HG02840 (cell line): ENCODE measurements at regions not wholly inside any gene's neighbourhood (a gene's known extent, or its start where the extent isn't known, plus 50 kb on each side); places are given as distances from the start of the nearest gene placed in this dataset.
A peak's percentile ranks its signal among the peaks of the same experiment; 100 is the strongest.

Experiments
- ATAC-seq: cut with Tn5 transposase; IDR thresholded peaks from one replicate; pipeline ENCODE4 v1.9.1; 2021; ENCODE audit warnings: mild to moderate bottlenecking, moderate library complexity, moderate number of reproducible peaks; ENCODE audit not compliant: unreplicated experiment, low FRiP score

DNA sequence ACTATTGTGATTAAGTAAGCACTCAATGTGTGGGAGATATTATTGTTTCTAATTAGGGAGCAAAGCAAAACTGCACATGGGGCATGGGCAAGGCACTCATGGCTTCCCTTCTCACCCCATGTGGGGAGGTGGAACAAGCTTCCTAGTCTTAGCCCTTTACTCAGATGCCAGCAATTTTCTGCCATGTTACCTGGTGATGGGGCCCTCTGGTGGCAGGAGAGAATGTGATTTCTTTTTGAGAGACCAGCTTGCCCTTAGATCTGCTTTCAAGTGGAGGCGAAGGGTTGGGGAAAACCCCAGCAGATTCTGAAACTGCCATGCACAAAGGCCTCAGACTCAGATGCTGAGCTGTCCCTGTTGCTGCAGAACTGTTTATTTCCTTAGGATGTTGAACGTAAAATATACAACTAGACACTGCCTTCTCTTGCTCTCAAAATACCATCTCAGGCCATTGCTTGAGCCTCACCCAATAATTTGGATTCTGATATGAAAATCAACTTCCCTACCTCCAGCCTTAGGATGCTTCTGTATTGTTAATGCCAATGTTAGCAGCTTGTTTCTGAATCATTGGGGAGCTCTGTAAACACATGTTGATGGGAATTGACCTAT is 130.2 kb upstream of the TPRG1 start:
- peak; percentile 90 for ATAC-seq

DNA sequence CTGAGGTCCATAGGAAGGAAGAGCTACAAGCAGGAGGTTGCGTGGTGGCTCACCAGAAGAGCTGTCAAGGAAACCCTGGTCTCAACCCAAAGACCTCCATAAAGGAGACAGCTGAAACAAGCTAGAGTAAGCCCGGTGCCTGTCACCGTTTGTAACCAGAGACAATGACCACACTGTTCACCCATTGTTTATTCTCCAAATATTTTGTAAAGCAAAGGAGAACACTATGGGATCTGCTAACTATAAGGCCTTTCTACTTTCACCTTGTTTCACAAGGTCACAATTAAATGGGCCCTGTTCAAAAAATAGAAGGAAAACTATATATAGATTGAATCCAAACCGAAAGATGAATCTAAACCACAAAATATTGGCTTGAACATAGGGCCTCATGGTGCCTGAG is 128.9 kb upstream of the TPRG1 start:
- ATAC-seq: no peak

DNA sequence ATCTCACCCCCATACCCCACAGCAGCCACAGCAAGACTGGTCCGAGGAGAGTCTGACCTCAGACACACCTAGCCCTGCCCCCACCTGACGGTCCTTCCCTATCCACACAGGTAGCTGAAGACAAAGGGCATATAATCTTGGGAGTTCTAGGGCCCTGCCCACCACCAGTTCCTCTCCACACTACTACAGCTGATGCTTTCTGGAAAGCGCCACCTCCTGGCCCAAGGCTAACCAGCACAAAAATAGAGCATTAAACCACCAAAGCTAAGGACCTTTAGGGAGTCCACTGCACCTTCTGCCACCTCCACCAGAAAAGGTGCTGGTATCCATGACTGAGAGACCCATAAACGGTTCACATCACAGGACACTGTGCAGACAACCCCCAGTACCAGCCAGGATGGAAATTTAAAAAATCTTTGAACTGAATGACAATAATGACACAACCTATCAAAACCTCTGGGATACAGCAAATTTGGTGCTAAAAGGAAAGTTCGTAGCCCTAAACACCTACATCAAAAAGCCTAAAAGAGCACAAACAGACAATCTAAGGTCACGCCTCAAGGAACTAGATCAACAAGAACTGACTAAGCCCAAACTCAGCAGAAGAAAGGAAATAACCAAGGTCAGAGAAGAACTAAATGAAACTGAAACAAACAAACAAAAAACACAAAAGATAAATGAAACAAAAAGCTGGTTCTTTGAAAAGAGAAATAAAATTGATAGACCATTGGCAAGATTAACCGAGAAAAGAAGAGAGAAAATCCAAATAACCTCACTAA is 122.1 kb upstream of the TPRG1 start:
- no peak for ATAC-seq

DNA sequence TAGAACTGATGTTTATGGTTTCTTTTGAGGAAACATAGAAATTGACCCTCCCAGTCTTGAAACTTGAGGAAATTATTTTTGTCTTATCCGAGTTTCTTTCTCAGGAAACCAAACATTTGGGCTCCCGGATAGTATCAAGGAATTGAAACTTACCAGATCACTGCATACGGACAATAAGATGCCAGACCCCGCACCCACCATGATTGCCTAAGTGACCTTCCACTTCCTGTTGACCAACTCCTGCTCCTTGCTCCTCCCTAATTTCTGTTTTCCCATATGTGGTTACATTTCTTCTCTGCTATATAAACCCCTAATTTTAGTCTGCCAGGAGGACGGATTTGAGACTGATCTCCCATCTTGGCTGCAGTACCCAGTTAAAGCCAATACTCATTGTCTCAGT is 118.4 kb upstream of the TPRG1 start:
- no peak for ATAC-seq

DNA sequence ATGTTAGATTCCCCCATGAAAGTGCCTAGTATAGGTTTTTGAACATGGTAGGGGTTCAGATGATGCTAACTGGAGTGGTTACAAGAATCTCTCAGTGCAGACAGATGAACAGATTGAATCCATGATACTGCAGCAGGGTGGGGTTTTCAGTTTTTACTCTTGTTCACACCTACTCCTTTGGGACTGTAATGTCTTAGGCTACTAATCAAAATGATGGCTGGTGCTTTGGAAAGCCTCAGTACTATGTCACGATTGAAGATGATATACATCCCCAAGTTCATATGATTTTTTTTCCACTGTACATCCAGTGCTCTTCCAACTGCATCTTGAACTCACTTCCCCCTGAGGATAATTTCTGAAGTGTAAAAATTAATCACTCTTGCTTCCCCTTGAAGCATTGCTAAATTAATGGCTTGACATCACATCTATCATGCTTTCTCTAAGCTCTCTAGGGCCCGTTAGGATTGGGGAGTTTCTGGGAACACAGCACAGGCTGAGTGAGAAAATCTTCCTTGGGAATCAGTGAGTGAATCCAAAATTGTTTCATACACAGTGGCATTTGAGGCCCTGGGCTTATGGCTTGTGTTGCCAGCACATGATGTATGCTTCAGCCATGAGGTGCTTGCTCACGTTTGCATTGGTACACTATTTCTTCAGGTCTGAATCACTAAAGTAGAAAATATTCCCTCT is 115.0 kb upstream of the TPRG1 start:
- ATAC-seq: no peak

DNA sequence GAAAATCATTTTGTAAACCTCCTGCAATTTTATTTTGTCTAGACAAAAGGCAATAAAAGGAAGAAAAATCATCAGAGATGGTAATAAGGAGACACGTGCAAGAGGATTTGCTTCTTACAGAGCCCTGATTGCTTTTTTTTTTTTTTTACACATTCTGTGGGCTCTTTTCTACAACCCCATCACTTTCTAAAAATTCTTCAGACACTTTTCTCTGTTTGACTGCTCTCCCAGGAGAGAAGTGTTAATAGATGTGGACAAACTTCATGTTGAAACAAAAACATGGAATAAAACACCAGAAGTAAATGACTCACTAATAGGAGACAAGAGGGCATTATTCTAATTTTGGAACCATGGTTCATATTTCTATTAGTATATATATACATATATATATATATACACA is 114.4 kb upstream of the TPRG1 start:
- ATAC-seq: no peak

DNA sequence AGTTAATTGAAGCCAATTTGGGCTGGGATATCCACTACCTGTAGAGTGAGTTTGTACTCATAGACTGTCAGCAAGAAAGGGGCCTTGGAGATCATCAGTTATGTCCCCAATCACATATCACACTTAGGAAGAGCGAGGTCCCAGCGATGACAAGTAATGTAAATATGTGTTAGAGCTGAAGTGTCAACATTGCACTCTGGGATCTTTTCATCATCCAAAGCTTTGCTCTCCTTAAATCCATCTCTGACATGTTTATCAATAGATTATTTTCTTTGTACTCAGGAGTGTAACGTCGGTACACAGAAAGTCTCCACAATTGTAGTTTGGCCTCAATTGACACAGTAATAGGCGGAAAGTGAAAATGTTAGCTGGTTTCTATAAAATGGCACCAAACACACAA is 113.7 kb upstream of the TPRG1 start:
- no peak for ATAC-seq

DNA sequence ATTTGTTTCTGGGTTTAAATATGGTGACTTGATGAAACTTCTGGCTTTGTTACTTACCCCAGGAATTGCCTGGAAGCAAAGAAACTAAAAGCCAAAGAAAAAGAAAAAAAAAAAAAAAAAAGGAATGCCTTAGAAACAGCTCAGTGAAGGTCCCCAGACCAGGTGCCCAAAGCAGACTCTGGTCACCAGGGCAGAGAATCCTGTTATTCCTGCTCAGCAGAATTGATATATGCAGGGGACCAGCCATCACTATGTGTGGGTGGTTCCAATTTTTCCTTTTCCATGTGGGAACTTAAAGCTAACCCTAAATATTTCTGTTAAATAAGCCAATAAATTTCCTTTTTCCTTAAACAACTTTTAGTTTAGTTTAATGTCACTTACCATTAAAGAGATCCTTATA is 100.8 kb upstream of the TPRG1 start:
- no peak for ATAC-seq

DNA sequence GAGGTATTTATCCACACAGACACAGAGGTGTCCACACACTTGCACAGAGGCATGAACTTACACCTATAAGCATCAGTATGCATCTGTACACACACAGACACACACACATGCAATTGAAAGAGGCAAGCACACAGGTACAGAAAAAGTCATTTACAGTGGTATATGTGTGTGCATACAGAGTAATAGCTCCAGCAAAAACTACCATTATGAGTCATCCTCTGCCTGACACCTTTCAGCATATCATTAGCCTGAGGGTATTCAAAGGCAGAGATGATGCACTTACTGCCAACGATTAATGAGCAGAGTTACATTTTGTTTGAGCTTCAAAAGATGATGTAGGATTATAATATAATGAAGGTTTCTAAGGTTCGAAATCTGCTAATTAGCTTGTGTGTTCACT is 100.3 kb upstream of the TPRG1 start:
- no peak for ATAC-seq

DNA sequence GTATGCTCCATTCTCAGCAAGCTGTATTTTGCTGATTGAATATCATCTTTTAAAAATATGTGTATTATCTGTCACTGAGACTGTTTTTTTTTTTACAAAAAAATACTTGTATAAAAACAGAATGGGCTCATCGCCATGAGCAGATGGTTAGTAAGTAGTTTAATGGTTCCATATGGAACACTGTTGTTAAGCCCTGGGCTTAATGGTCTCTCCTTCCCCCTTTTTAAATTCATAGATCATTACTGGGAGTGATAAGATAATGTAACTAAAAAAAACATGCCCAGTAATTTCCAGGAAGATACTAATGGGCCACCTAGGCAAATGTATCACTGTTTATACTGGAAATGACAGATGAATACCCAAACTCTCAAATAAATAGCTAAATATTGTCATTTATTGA is 95.3 kb upstream of the TPRG1 start:
- no peak for ATAC-seq

DNA sequence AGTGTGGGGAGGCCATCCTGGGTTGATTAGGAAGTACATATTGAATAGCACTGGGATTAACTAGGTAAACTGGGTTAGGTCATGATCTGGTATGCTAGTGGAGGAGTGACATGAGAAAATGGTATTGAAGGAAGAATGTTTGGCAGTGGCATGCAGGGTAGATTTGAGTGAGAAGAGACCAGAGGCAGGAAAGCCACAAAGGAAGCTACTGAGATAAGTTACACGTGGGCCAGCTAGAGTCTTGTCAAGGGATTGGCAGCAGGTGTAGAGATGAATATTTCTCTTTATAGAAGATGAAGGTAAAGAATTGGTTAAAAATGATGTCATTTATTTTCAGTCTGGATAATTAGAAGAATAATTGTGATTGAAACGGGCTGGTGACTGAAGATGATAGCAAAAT is 91.0 kb upstream of the TPRG1 start:
- no peak for ATAC-seq

DNA sequence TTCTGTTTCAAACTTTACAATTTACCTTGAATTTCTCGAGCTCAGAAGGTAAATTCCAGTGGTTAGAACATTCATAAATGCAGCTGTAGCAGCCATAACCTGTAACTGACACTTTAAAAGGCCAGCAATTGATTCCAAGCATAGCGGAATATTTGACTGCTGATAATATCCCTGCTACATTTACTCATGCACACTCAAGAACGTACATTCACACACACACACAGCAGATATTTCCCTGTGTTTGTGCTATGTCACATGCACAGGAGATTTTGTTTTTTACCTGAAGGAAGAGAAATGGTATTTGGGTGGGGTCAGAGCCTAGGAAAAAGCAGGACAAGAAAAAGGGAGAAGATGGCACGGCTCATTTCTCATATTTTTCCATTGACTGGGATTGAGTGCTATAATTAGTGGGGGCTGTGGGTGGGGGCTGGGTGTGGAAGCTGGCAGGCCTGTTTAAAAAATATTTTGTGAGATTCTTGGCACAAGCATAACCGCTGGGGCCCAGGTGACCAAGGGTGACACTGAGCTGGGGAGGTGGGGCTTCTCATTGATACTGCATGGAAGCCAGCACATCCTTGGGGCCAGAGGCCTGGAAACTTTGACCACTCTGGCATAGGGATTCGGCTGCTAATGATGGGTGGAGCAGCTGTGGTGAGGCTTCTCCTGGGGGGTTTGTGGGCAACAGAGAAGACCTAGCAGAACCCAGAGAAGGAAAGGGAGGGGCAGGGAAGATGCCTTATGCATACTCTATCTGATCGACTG is 88.9 kb upstream of the TPRG1 start:
- ATAC-seq: no peak

DNA sequence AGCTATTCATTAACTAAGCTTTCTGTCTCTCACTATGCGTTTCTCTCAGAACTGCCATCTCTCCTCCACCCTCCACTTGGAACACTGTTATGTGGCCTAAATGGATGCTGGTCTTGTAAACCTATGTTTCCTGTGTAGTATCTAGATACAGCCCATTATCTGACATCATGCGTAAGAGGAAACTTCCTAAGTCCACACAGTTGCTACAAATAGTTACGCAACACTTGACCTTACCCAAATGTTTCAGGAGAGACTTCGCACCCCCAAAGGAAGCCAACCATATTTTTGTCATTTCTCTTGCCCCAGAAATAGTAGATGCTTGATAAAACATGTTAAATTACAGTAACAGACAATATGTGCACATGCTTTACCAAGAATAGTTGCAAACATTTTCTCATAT is 87.2 kb upstream of the TPRG1 start:
- ATAC-seq: no peak

DNA sequence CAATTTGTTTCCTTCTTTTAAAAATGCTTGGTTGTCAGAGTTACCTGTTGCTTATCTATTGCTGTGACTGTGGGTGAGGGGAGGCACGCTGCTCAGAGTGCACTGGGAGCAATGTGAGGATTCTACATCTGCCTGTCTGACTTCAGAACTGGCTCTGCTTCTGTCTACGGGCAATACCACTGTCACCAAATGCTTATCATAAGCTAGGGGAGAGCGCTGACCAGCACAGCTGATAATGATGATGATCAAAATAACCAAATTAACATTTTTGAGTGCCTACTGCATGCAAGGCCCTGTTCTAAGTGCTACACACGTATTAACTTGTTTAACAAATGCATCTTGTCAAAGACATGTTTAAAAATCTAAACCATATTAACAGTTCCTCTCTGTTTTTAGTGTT is 79.2 kb upstream of the TPRG1 start:
- ATAC-seq: no peak

DNA sequence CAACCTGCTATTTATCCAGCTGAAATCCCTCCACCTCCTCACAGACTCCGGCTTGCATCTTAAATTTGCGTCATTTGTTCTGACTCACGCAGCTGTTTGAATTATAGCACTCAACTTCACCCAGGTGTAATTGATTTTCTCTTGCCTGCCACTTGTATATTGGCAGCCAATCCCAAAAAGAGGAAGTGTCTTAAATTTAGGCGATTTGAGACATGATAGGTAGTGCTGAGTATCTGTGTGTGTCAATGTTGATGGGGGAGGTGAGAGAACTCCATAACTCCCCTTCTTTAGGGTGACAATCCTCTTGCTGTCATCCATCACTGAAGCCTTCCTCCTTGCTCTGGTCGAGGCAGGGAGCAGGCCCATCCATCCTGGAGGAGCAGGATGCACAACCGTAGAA is 77.2 kb upstream of the TPRG1 start:
- no peak for ATAC-seq

DNA sequence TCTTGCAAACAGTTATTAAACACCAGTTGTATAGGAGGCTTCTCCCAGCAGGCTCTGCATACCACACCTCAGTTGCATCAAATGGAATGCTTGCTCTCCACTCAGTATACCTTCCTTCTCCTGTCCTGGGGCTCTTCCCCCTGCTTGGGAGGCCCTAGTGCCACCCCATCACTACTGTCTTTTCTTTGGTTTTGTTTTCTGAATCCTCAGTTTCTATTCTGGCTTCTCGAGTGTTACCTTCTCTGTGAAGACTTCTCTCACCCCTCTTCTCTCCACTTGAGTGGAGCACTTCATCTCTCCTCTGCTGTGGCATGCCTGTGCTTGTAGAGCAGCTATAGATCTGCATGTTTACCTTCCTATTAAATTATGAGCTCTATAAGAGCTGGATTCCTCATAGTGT is 75.7 kb upstream of the TPRG1 start:
- ATAC-seq: no peak

DNA sequence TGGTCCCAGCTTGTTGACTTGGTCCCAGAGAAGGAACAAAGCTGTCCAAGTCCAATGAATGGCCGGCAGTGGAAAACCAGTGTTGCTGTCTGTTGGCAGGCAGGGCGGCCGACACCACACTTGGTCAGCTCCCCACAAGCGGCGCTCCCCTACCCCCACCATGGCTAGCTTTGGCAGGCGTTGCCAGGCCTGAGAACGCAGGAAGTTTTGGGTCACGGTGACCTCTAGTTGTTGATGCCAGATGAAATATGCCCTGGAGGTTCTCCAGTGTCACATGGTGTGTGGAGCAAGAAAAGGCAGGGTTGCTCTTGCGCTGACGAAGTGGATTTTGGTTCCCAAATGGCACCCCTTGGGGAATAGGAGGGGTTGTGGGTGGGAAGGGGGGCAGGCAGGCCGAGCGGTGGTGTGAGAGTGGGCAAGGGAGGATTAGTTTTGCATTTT is 72.7 kb upstream of the TPRG1 start:
- no peak for ATAC-seq

DNA sequence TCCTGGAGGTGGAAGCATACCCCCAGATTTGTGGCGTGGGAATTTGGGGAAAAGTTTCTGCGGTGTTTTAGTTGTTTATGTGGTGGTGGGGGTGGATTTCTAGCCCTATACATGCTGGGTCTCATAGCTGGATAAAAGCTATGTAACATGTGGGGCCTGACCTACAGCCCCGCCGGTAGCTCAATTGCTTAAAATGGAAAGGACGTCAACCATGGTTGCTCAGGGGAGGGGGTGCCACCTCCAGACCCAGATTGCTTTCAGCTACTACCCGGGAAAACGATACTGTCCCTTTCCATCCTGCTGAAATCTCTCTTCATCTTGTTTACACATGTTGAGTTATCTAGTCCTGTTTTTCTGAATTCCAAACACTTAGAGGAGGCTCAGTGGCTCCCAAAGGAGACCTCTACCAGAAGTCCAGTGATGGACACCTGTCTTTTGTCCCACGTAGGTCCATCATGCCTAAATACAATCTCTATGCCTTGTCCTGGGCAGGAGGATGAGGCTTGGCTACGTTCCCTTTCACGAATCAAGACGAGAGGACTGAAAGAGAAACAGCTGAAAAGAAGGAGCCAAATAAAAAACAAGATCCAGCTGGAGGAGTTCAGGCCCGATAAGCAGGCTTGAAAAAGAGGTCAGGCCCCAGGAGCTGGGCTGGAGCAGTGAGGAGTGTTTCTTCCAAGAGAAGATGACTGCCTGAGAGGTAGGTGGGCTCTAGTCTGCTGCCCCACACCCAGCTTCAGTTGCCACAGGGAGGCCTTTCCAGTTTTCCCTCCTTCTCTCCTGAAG is 72.1 kb upstream of the TPRG1 start:
- no peak for ATAC-seq

DNA sequence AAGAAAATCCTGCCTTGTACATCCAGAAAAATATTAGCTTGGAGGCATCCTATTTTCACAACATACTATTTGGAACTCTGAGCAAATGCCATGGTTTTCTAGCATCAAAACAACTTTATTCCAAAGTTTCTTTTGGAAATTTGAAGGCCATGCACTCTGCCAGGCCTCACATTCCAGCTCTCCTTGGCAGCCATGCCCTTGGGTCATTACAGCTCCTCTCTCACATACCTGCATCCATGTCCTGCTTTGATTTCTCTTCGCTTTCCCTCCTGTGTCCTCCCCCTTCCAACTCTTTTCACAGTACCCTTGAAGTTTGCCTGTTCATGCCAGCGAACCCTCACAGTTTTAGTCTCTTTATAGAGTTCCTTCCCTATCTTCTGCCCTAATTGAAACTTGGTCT is 70.9 kb upstream of the TPRG1 start:
- ATAC-seq: no peak

DNA sequence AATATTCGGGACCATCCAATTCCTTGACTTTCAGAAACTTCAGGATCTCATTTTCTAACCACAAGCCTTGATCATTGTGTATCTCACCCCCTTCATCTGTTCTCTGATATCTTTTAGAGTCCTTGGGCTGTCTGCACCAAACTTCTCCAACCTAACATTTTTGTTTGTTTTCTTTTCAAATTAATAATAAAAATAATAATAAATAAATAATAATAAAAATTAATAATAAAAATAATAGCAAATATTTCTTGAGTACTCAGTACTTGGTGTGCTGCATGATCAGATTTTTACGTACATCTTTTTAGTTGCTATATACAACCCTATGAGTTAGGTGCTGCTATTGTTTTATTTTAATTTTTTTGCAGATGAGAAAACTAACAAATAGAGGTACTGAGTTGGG is 70.2 kb upstream of the TPRG1 start:
- no peak for ATAC-seq
